Activated CD8-positive, alpha-beta memory T cell treated with anti-CD3 and anti-CD28 coated beads for 24 hours (primary cell): ENCODE measurements at regions not wholly inside any gene's neighbourhood (a gene's known extent, or its start where the extent isn't known, plus 50 kb on each side); places are given as distances from the start of the nearest gene placed in this dataset.
"Not testable (repeated sequence)": the region's sequence is repeated elsewhere in the genome, so short reads cannot be mapped to it uniquely, and the experiment has no call there.

Experiments used
- DNase-seq: peaks from one replicate; pipeline ENCODE4 v3.0.0-alpha.2; 2020

- DNase-seq = no peak
Measured at GRCh38 chr5:99275128-99275527, 346.3 kb upstream of the CHD1 start.

GRCh38 chr5:99272576-99272975 is 343.8 kb upstream of the CHD1 start:
- no peak for DNase-seq

DNA sequence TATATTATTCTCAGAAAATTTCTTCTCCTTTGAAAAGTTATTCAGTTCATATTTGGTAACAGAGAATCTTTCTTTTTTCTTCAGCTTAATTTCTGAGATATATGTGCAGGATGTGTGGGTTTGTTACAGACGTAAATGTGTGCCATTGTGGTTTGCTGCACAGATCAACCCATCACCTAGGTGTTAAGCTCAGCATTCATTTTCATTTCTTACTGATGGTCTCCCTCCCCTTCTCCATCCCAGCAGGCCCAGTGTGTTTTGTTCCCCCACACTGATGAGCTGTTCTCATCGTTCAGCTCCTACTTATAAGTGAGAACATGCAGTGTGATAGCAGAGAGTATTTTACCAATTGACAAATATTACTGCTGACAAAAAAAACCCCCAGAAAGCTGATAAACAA is 330.0 kb upstream of the CHD1 start:
- no peak for DNase-seq

DNA sequence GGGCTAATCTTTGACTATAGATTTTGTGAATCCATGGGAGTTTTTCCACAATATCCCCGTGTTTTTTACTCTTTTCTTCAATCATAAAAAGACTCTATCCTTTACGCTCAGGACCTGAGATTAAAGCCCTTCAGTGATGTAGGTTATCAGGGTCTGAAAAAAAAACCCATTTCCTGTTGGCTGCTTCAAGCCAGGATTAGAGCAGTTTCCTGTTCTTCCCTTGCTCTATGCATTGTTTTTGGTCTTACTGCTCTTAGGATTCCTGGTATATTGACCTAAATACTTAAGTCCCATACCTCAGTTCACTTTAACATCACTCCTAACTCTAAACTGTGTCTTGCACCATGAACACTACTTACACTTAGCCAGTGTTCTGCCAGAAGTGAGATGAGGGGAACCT is 319.3 kb upstream of the CHD1 start:
- DNase-seq = no peak

- no peak for DNase-seq
Measured at GRCh38 chr5:99247346-99247745, 318.5 kb upstream of the CHD1 start.

- DNase-seq = no peak
Measured at GRCh38 chr5:99243111-99243510, 314.3 kb upstream of the CHD1 start.

DNA sequence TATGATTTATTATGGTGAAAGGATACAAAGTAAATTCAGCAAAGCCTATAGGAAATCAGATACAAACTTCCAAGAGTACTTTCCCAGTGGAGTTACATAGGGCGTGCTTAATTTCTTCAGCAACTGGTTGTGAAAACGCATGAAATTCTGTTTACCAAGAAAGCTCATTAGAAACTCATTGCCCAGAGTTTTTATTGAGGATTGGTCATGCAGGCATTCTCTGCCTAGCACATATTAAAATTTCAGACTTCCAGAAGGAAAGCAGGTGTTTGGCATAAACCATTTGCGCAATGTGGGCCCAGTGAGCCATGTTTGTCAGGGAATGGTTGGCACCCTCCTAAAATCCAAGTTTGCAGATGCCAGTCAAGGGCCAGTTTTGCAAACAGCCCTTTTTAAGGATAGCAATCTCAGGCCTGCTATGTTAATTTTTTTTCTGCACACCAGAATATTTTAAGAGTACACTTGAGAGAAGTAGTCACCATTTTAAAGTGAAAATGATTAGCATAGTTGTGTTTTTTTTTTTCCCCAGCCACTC is 311.1 kb upstream of the CHD1 start:
- no peak for DNase-seq

GRCh38 chr5:99191206-99191745 is 262.5 kb upstream of the CHD1 start:
- DNase-seq = no peak

DNA sequence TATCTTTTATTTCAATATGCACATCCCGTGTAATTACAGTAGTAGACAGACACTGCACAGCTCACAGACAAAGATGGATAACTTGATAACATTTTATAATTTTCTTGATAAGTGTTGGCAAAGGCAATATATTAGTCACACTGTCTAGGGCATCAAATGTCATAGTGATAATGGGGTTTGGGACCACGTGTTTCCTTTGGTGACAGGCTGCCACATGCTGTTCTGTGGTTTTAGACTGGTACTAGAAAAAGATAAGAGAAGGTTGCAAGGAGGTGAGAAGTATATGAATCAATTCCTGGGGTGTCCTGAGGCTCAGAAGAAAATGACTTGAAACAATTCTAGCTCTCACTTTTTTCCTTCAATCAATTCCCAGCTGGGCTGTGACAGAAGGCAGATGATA is 258.8 kb upstream of the CHD1 start:
- DNase-seq = no peak

DNA sequence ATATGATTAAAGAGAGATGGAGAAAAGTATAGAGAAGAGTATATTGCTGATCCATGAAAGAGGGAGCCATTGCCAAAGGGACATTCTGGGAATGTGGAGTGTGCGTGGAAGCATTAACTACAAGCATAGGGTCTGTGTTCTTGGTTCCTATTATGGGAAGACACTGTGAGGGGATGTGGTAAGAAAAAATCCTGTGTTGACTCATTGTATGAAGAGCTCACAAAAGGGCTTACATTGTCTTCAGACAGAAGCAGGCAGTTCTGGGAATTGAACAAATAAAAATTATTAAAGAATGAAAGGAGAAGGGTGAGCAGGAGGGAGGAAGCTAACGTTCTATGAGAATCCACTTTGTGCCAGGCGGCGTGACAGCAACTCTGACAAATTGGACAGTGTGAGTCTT is 250.4 kb upstream of the CHD1 start:
- no peak for DNase-seq

DNA sequence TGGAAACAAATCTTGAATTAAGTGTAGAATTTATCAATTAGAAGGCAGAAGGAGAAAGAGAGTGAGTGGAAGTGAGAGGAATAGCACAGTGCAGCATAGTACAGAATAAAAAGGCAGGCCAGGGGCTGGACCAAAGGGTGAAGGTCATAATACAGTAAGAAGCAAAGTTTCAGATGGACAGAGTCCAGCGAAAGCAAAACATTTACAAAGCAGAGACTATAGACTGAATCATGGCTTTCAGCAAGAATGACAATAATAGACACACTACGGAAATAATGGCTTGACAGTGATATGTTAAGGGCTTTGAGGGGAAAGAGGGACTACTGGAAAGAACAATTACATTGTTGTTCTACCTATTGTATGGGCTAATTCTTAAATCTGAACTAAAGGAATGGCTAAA is 249.0 kb upstream of the CHD1 start:
- no peak for DNase-seq

DNA sequence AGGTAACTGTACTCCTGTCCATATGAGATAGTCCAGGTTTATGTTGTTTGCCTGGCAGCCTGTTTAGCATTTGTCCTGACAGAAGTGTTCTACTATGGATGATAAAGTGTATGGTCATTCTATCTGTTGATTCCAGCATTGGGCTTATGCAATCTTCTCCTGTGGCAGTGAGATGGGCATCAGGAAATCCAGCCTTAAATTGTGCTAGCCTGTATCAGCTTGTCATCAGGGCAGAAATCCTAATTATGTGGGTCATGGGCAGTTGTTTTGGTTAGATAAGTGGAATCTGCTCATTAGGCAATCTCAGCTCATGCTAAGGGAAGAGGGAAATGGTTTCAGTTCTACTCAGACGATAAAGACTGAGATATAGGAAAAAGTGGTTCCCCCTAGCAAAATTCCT is 247.4 kb upstream of the CHD1 start:
- no peak for DNase-seq

GRCh38 chr5:99169309-99169708 is 240.5 kb upstream of the CHD1 start:
- no peak for DNase-seq

GRCh38 chr5:99161538-99161937 is 232.7 kb upstream of the CHD1 start:
- DNase-seq = not testable (repeated sequence)

- DNase-seq = no peak
Measured at GRCh38 chr5:99156688-99157087, 227.9 kb upstream of the CHD1 start.

DNA sequence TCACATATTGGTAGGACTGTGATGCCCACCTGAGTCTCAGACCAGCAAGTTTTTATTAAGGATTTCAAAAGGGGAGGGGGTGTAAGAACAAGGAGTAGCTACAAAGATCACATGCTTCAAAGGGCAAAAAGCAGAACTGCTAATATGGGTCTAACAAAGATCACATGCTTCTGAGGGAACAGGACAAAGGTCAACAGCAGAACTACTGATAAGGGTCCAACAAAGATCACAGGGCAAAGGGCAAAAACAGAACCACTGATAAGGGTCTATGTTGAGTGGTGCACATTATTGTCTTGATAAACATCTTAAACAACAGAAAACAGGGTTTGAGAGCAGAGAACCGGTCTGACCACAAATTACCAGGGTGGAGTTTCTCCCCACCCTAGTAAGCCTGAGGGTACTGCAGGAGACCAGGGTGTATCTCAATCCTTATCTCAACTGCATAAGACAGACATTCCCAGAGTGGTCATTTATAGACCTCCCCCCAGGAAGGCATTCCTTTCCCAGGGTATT is 214.5 kb upstream of the CHD1 start:
- not testable (repeated sequence) for DNase-seq

GRCh38 chr5:99141534-99142128 is 212.8 kb upstream of the CHD1 start:
- no peak for DNase-seq

DNA sequence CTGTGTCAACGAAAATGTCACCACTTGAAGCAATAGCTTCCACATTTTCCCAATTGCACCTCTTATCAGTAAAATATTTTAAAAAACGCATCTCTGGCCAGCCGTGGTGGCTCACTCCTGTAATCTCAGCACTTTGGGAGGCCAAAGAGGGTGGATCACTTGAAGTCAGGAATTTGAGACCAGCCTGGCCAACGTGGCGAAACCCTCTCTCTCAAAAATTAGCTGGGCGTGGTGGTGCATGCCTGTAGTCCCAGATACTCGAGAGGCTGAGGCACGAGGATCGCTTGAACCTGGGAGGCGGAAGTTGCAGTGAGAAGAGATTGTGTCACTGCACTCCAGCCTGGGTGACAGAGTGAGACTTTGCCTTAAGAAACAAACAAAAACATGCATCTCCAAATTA is 210.1 kb upstream of the CHD1 start:
- DNase-seq = no peak

DNA sequence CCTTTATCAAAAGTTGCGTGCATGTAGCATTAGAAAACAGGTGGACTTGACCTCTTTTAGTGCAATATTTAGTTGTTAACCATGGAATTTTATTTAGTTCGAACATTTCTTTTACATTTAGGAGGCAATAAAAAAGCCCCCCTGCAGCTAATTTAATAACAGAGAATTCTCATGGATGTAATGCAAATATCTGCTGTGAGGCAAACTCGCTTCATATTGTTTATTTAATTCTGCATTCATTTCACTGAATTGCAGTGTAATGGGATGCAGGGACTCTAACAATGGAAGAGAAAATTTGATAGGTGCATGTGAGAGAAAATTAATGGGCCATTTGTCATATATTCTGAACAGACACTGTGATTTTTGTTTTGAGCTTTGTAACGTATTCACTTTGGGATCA is 205.1 kb upstream of the CHD1 start:
- no peak for DNase-seq

DNA sequence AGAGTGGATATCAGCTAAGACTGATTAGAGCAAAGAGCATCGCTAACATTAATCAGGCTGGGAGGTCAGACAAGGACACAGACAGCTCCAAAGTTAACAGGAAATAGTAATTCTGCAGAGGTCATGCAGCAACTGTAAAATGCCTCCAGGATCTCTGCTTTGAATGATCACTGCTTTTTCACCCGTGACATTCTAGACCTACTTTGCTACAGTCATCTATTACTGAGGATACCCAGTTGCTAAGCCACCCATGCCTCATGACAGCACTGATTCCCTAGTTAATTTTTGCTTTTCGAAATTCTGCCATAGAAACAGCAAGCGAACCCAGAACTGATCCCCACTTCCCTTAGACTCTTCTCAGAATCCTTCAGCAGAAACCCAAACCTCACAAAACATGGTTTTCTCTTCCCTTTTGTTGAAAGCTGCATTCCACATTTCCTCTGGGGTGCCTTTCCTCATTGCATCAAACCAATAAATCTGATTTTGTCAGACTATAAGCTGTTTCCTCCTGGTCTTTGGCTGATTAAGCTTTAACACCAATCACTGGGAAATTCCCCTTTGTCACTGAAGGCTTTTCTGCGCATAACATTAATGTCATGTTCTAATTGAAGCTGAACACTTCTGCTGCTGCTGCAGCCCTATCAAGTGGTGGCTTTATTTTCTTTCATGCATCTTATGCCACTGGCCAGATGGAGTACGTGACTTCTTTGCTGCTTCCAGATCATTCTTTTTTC is 201.1 kb upstream of the CHD1 start:
- no peak for DNase-seq

- no peak for DNase-seq
Measured at GRCh38 chr5:99122976-99123375, 194.2 kb upstream of the CHD1 start.

DNA sequence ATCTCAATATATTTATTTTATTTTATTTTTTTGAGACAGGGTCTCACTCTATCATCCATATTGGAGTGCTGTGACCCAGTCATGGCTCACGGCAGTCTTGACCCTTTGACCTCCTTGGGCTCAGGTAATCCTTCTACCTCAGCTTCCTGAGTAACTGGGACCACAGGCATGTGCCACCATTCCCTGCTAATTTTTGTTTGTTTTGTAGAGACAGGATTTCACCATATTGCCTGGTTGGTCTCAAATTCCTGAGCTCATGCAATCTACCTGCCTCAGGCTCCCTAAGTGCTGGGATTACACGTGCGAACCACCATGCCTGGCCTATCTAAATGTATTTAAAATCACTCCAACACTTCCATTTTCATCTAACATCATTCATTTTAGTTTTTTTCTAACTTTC is 190.5 kb upstream of the CHD1 start:
- no peak for DNase-seq

DNA sequence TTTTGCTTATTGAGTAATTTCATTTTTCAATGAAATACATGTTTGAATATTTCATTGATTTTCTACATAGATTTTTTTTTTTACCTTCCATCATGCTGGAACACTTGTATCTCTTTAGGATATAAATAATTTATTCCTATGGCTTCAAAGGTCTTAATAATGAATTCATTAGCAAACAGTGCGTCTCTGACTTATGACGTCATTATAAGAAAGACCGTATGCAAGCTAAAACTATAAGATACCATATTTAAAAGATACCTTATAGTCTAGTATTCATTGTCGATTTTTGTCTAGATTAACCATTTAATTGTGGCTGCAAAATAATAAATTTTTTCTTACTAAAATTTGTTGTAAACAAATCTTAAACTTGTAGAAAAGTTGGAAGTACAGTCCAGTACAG is 187.7 kb upstream of the CHD1 start:
- DNase-seq = no peak

GRCh38 chr5:99109894-99110293 is 181.1 kb upstream of the CHD1 start:
- DNase-seq = no peak
